Nephron (organoid): ENCODE measurements at regions not wholly inside any gene's neighbourhood (a gene's known extent, or its start where the extent isn't known, plus 50 kb on each side); places are given as distances from the start of the nearest gene placed in this dataset.
"Not testable (repeated sequence)": the region's sequence is repeated elsewhere in the genome, so short reads cannot be mapped to it uniquely, and the experiment has no call there.

Source experiments
- H3K27ac Mint-ChIP-seq, 3 experiments: 2 replicates each; pipeline ENCODE4 v1.8.0; 2020; ENCODE audit warnings: mixed read lengths in 3 of 3, mild to moderate bottlenecking in 2 of 3, moderate library complexity in 1 of 3
- H3K27me3 Mint-ChIP-seq: 2 replicates; pipeline ENCODE4 v1.8.0; 2021; ENCODE audit warnings: low read depth, mild to moderate bottlenecking, moderate library complexity, mixed read lengths
- H3K36me3 Mint-ChIP-seq: 2 replicates; pipeline ENCODE4 v1.8.0; 2020; ENCODE audit warnings: low read depth, mixed read lengths
- H3K4me1 Mint-ChIP-seq: 2 replicates; pipeline ENCODE4 v1.8.0; 2020; ENCODE audit warnings: mixed read lengths
- H3K4me3 Mint-ChIP-seq, 3 experiments: 2 replicates each; pipeline ENCODE4 v1.8.0; 2020; ENCODE audit warnings: mild to moderate bottlenecking in 3 of 3, mixed read lengths in 3 of 3, moderate library complexity in 2 of 3
- H3K9me3 Mint-ChIP-seq: 2 replicates; pipeline ENCODE4 v1.8.0; 2020; ENCODE audit warnings: mixed read lengths
- CTCF ChIP-seq, 3 experiments: fragments of 200-600 bp; sonication (generic); IDR thresholded peaks; one replicate each; pipeline ENCODE4 v1.5.0; 2021; ENCODE audit warnings: antibody characterized with exemption in 3 of 3; ENCODE audit not compliant: unreplicated experiment in 3 of 3

GRCh38 chr17:22707626-22708025, 1015.3 kb downstream of the KCNJ18 start:
- peaks cover 53% of the 10 kb centered on the region for H3K9me3 Mint-ChIP-seq
- H3K27ac Mint-ChIP-seq = no peak overlapping the region
- H3K4me3 Mint-ChIP-seq = no peak overlapping the region
- H3K4me1 Mint-ChIP-seq = no peaks in the 10 kb centered on the region
- no peaks in the 10 kb centered on the region for H3K27me3 Mint-ChIP-seq
- TF ChIP-seq CTCF (IDR thresholded peaks at IDR 0.05; ENCODE audit: unreplicated experiment in 3 of 3) = no peak
- H3K36me3 Mint-ChIP-seq = no peaks in the 10 kb centered on the region

GRCh38 chr17:22717211-22717610, 1024.9 kb downstream of the KCNJ18 start:
- no peak overlapping the region for H3K27ac Mint-ChIP-seq
- H3K36me3 Mint-ChIP-seq = peaks cover 6% of the 10 kb centered on the region
- H3K9me3 Mint-ChIP-seq = peaks cover 62% of the 10 kb centered on the region
- no peak for TF ChIP-seq CTCF (IDR thresholded peaks at IDR 0.05; ENCODE audit: unreplicated experiment in 3 of 3)
- H3K27me3 Mint-ChIP-seq = no peaks in the 10 kb centered on the region
- no peak overlapping the region for H3K4me3 Mint-ChIP-seq
- H3K4me1 Mint-ChIP-seq = no peaks in the 10 kb centered on the region

GRCh38 chr17:22718689-22719088, 1026.4 kb downstream of the KCNJ18 start:
- peaks cover 6% of the 10 kb centered on the region for H3K36me3 Mint-ChIP-seq
- H3K27ac Mint-ChIP-seq = no peak overlapping the region
- no peaks in the 10 kb centered on the region for H3K27me3 Mint-ChIP-seq
- no peak overlapping the region for H3K4me3 Mint-ChIP-seq
- H3K4me1 Mint-ChIP-seq = no peaks in the 10 kb centered on the region
- H3K9me3 Mint-ChIP-seq = peaks cover 54% of the 10 kb centered on the region
- TF ChIP-seq CTCF (IDR thresholded peaks at IDR 0.05; ENCODE audit: unreplicated experiment in 3 of 3) = no peak

- peaks cover 40% of the 10 kb centered on the region for H3K9me3 Mint-ChIP-seq
- H3K4me1 Mint-ChIP-seq, H3K4me3 Mint-ChIP-seq, H3K27me3 Mint-ChIP-seq, H3K36me3 Mint-ChIP-seq, H3K27ac Mint-ChIP-seq: not testable (repeated sequence)
Observed at GRCh38 chr17:22741066-22741465, 1048.7 kb downstream of the KCNJ18 start.
